ENCODE measurements at regions not wholly inside any gene's neighbourhood (a gene's known extent, or its start where the extent isn't known, plus 50 kb on each side); places are given as distances from the start of the nearest gene placed in this dataset.

DNA sequence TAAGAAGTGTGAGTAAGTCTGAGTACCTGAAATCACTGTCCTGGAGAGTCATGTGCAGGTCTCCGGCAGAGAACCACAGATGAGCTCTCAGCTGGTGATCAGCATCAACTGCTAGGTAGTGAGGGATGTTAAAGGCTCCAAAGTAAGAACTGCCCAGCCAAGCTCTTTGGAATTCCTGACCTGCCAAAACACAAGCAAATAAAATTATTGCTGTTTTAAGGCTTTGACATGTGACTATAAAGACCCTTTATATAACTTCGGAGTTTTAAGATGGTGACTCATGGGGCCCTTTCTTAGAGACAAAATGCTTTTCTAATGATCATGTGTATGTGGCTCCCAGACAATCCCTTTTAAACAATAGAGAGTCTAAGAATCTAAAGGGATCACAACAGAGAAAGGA lies 855.7 kb downstream of the TRIB2 start:
- H3K9ac ChIP-seq (replicated peaks in 1 of 4; ENCODE audit: extremely low read depth in 1 of 4, low read depth in 3 of 4, low read length in 3 of 4), result no peak overlapping the region
- no peak overlapping the region for H2BK120ac ChIP-seq (replicated peaks; ENCODE audit: low read depth, low read length)
- no peaks in the 10 kb centered on the region for H3K79me1 ChIP-seq (ENCODE audit: low read depth, low read length)
- H3K14ac ChIP-seq (ENCODE audit: insufficient read length), result no peak overlapping the region
- no peaks in the 10 kb centered on the region for H3K79me2 ChIP-seq (ENCODE audit: control insufficient read depth in 1 of 2, insufficient read depth in 2 of 2, low read length in 2 of 2)
- no peak overlapping the region for H4K8ac ChIP-seq (ENCODE audit: extremely low read depth, insufficient read depth, low read length)
- no peaks in the 10 kb centered on the region for H3K36me3 ChIP-seq (ENCODE audit: control insufficient read depth in 2 of 4, insufficient read depth in 4 of 4, low read length in 3 of 4)
- H2AK5ac ChIP-seq (ENCODE audit: low read depth, low read length), result no peak overlapping the region
- no peak overlapping the region for H3K18ac ChIP-seq (ENCODE audit: extremely low read depth, low read length)
- H3K23me2 ChIP-seq (ENCODE audit: low read depth, low read length), result no peaks in the 10 kb centered on the region
- H4K5ac ChIP-seq (ENCODE audit: insufficient read length, low read depth, low read length), result no peak overlapping the region
- H3K4me3 ChIP-seq (ENCODE audit: extremely low read depth in 1 of 4, insufficient read depth in 2 of 4, low read depth in 3 of 4, low read length in 4 of 4), result no peak overlapping the region
- no peak overlapping the region for H3K27ac ChIP-seq (ENCODE audit: low read depth, low read length)
- H2BK20ac ChIP-seq (ENCODE audit: low read length), result no peak overlapping the region
- no peak overlapping the region for H3K23ac ChIP-seq (ENCODE audit: insufficient read length)
- no peak overlapping the region for H2BK15ac ChIP-seq (ENCODE audit: low read length)
- WGBS, 2 experiments (ENCODE audit: extremely low coverage in 1 of 2, insufficient coverage in 1 of 2, insufficient read length in 1 of 2, insufficient replicate concordance in 2 of 2, low coverage in 1 of 2, low lambda C conversion rate in 2 of 2, missing lambda C conversion rate in 1 of 2), result 83% methylated on average over 2 of the region's 2 CpGs; no CpG with 5 or more reads in 1 of the 2 experiments
- H3K4me1 ChIP-seq (replicated peaks in 1 of 4; ENCODE audit: control insufficient read depth in 3 of 4, insufficient read depth in 4 of 4, low read length in 3 of 4), result no peaks in the 10 kb centered on the region
- no peak overlapping the region for H4K91ac ChIP-seq (replicated peaks; ENCODE audit: insufficient read length, low read length)
- H4K20me1 ChIP-seq (replicated peaks in 1 of 2; ENCODE audit: control insufficient read depth in 1 of 2, insufficient read depth in 2 of 2, low read length in 2 of 2), result no peaks in the 10 kb centered on the region
- no peak overlapping the region for H3K56ac ChIP-seq (replicated peaks; ENCODE audit: insufficient read length, low read depth, low read length)
- no peaks in the 10 kb centered on the region; a peak in 1 of 4 replicates for H3K9me3 ChIP-seq (ENCODE audit: insufficient read depth in 2 of 2, low read depth in 1 of 2, low read length in 1 of 2)
- TF ChIP-seq, protein P1, sequence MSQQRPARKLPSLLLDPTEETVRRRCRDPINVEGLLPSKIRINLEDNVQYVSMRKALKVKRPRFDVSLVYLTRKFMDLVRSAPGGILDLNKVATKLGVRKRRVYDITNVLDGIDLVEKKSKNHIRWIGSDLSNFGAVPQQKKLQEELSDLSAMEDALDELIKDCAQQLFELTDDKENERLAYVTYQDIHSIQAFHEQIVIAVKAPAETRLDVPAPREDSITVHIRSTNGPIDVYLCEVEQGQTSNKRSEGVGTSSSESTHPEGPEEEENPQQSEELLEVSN (IDR thresholded peaks at IDR 0.05), result no peak
- TF ChIP-seq SP4 (IDR thresholded peaks at IDR 0.05; ENCODE audit: low read length) (no peak), RNF2 (IDR thresholded peaks at IDR 0.05; ENCODE audit: borderline replicate concordance, low read depth, low read length, missing control alignments, poor library complexity, severe bottlenecking) (no peak), KDM5A (IDR thresholded peaks at IDR 0.05; ENCODE audit: low read length) (no peak), CEBPB (IDR thresholded peaks at IDR 0.05; ENCODE audit: low read depth, low read length) (no peak), JUN (IDR thresholded peaks at IDR 0.05; ENCODE audit: low read depth, low read length) (no peak), SP1 (IDR thresholded peaks at IDR 0.05; ENCODE audit: low read depth, low read length) (no peak)
- ChIA-PET CTCF (ENCODE audit: partially characterized antibody) (interaction anchor here (0.6 kb wide), 1 partner anchor 582 kb away, joined by 3 read pairs; no protein-coding TSS in a partner anchor), POLR2A (ENCODE audit: partially characterized antibody) (no interaction called here)
- H3K4ac ChIP-seq (replicated peaks; ENCODE audit: insufficient read length, low read depth, low read length), result no peak overlapping the region
- no peak overlapping the region for H2BK12ac ChIP-seq (ENCODE audit: low read depth, low read length)
- FAIRE-seq (no peak), DNase-seq (ENCODE audit: low read depth in 1 of 2, low spot score in 2 of 2) (no peak)
- no peak overlapping the region for H2BK5ac ChIP-seq (ENCODE audit: low read depth, low read length)
- H3K27me3 ChIP-seq (replicated peaks in 1 of 4; ENCODE audit: control insufficient read depth in 3 of 4, extremely low read depth in 1 of 4, insufficient read depth in 3 of 4, low read length in 3 of 4), result no peaks in the 10 kb centered on the region
- no peak overlapping the region for H2AFZ ChIP-seq (ENCODE audit: low read length)
- no peak overlapping the region for H3K4me2 ChIP-seq (ENCODE audit: insufficient read depth in 1 of 2, low read depth in 2 of 2, low read length in 2 of 2)

Data from H1 (cell line).